HEK293 (cell line): ENCODE measurements at regions not wholly inside any gene's neighbourhood (a gene's known extent, or its start where the extent isn't known, plus 50 kb on each side); places are given as distances from the start of the nearest gene placed in this dataset.

Experiments
- CTCF ChIP-seq: fragments of 450-650 bp; formaldehyde crosslinking; IDR thresholded peaks from 2 replicates; pipeline ENCODE4 v1.5.1; 2016; ENCODE audit warnings: missing biosample characterization, missing genetic modification characterization
- ELK4 ChIP-seq: IDR thresholded peaks from 2 replicates; pipeline ENCODE4 v1.6.1; 2011; ENCODE audit warnings: mild to moderate bottlenecking, low read depth, low read length, borderline replicate concordance
- KLF10 ChIP-seq: fragments of 450-650 bp; IDR thresholded peaks from 2 replicates; pipeline ENCODE4 v1.5.1; 2018; ENCODE audit warnings: missing biosample characterization, mild to moderate bottlenecking, missing genetic modification characterization
- KLF9 ChIP-seq: fragments of 450-650 bp; formaldehyde crosslinking; IDR thresholded peaks from 2 replicates; pipeline ENCODE4 v1.5.1; 2016; ENCODE audit warnings: missing biosample characterization, missing genetic modification characterization, low read depth
- ZNF10 ChIP-seq: fragments of 450-650 bp; formaldehyde crosslinking; IDR thresholded peaks from 2 replicates; pipeline ENCODE4 v1.5.1; 2017; ENCODE audit warnings: missing biosample characterization, missing genetic modification characterization
- ZNF146 ChIP-seq: fragments of 450-650 bp; formaldehyde crosslinking; IDR thresholded peaks from 2 replicates; pipeline ENCODE4 v1.5.1; 2016; ENCODE audit warnings: missing biosample characterization, missing genetic modification characterization
- ZNF169 ChIP-seq: fragments of 450-650 bp; formaldehyde crosslinking; IDR thresholded peaks from 2 replicates; pipeline ENCODE4 v1.5.1; 2016; ENCODE audit warnings: missing biosample characterization, missing genetic modification characterization
- ZNF24 ChIP-seq: fragments of 450-650 bp; formaldehyde crosslinking; IDR thresholded peaks from 2 replicates; pipeline ENCODE4 v1.5.1; 2016; ENCODE audit warnings: missing biosample characterization, missing genetic modification characterization
- ZNF37A ChIP-seq: fragments of 450-650 bp; IDR thresholded peaks from 2 replicates; pipeline ENCODE4 v1.5.1; 2018; ENCODE audit warnings: missing biosample characterization, missing genetic modification characterization
- ZNF561 ChIP-seq: fragments of 450-650 bp; IDR thresholded peaks from 2 replicates; pipeline ENCODE4 v1.5.1; 2018; ENCODE audit warnings: missing biosample characterization, missing genetic modification characterization, borderline replicate concordance
- ZNF670 ChIP-seq: fragments of 450-650 bp; formaldehyde crosslinking; IDR thresholded peaks from 2 replicates; pipeline ENCODE4 v1.5.1; 2016; ENCODE audit warnings: missing biosample characterization, missing genetic modification characterization, low read depth
- ZNF776 ChIP-seq: fragments of 450-650 bp; formaldehyde crosslinking; IDR thresholded peaks from 2 replicates; pipeline ENCODE4 v1.5.0; 2017; ENCODE audit warnings: missing biosample characterization, missing genetic modification characterization, borderline replicate concordance
- ZNF830 ChIP-seq: fragments of 450-650 bp; IDR thresholded peaks from 2 replicates; pipeline ENCODE4 v1.5.0; 2018; ENCODE audit warnings: missing biosample characterization, missing genetic modification characterization, low read depth, mild to moderate bottlenecking, moderate library complexity

- TF ChIP-seq CTCF (no peak), ZNF670 (tag by site-specific recombination) (no peak), ZNF24 (tag by site-specific recombination) (no peak), ZNF776 (tag by site-specific recombination) (no peak), ELK4 (no peak), ZNF10 (tag by site-specific recombination) (no peak), ZNF830 (tag by site-specific recombination) (no peak), KLF10 (tag by site-specific recombination) (no peak), ZNF169 (tag by site-specific recombination) (no peak), KLF9 (tag by site-specific recombination) (no peak), ZNF37A (tag by site-specific recombination) (no peak), ZNF561 (tag by site-specific recombination) (no peak), ZNF146 (tag by site-specific recombination) (no peak)
Measured at GRCh38 chr20:52075400-52075799, 116.2 kb downstream of the ZFP64 start.
